ENCODE measurements at regions not wholly inside any gene's neighbourhood (a gene's known extent, or its start where the extent isn't known, plus 50 kb on each side); places are given as distances from the start of the nearest gene placed in this dataset.
"Not testable (repeated sequence)": the region's sequence is repeated elsewhere in the genome, so short reads cannot be mapped to it uniquely, and the experiment has no call there.

- DNase-seq (ENCODE audit: low read depth in 2 of 2) = no peak
Measured at GRCh38 chr5:109575506-109575905, 114.2 kb upstream of the MAN2A1 start.

- no peak for DNase-seq (ENCODE audit: low read depth in 2 of 2)
Measured at GRCh38 chr5:109574985-109575384, 114.7 kb upstream of the MAN2A1 start.

GRCh38 chr5:109573766-109574165, 116.0 kb upstream of the MAN2A1 start:
- no peak for DNase-seq (ENCODE audit: low read depth in 2 of 2)

GRCh38 chr5:109573256-109573655, 116.5 kb upstream of the MAN2A1 start:
- DNase-seq (ENCODE audit: low read depth in 2 of 2) = no peak

- DNase-seq (ENCODE audit: low read depth in 2 of 2) = no peak
Measured at GRCh38 chr5:109571785-109572184, 117.9 kb upstream of the MAN2A1 start.

- DNase-seq (ENCODE audit: low read depth in 2 of 2) = no peak
Measured at GRCh38 chr5:109570362-109570874, 119.3 kb upstream of the MAN2A1 start.

- DNase-seq (ENCODE audit: low read depth in 2 of 2) = no peak
Measured at GRCh38 chr5:109567374-109568044, 122.2 kb upstream of the MAN2A1 start.

- no peak for DNase-seq (ENCODE audit: low read depth in 2 of 2)
Measured at GRCh38 chr5:109566361-109566760, 123.4 kb upstream of the MAN2A1 start.

- no peak for DNase-seq (ENCODE audit: low read depth in 2 of 2)
Measured at GRCh38 chr5:109563739-109564138, 126.0 kb upstream of the MAN2A1 start.

- no peak for DNase-seq (ENCODE audit: low read depth in 2 of 2)
Measured at GRCh38 chr5:109563189-109563588, 126.5 kb upstream of the MAN2A1 start.

GRCh38 chr5:109562441-109562840, 127.3 kb upstream of the MAN2A1 start:
- no peak for DNase-seq (ENCODE audit: low read depth in 2 of 2)

- DNase-seq (ENCODE audit: low read depth in 2 of 2) = no peak
Measured at GRCh38 chr5:109561447-109561846, 128.3 kb upstream of the MAN2A1 start.

GRCh38 chr5:109560554-109560953, 129.2 kb upstream of the MAN2A1 start:
- DNase-seq (ENCODE audit: low read depth in 2 of 2) = no peak

GRCh38 chr5:109558952-109559351, 130.8 kb upstream of the MAN2A1 start:
- no peak for DNase-seq (ENCODE audit: low read depth in 2 of 2)

- DNase-seq (ENCODE audit: low read depth in 2 of 2) = no peak
Measured at GRCh38 chr5:109558364-109558763, 131.4 kb upstream of the MAN2A1 start.

GRCh38 chr5:109553846-109554245, 135.9 kb upstream of the MAN2A1 start:
- DNase-seq (ENCODE audit: low read depth in 2 of 2) = no peak

- DNase-seq (ENCODE audit: low read depth in 2 of 2) = not testable (repeated sequence)
Measured at GRCh38 chr5:109551234-109551633, 138.5 kb upstream of the MAN2A1 start.

- no peak for DNase-seq (ENCODE audit: low read depth in 2 of 2)
Measured at GRCh38 chr5:109550077-109550476, 139.7 kb upstream of the MAN2A1 start.

- no peak for DNase-seq (ENCODE audit: low read depth in 2 of 2)
Measured at GRCh38 chr5:109546461-109546860, 136.7 kb upstream of the PJA2 start.

GRCh38 chr5:109544873-109545272, 135.1 kb upstream of the PJA2 start:
- not testable (repeated sequence) for DNase-seq (ENCODE audit: low read depth in 2 of 2)

GRCh38 chr5:109538692-109539091, 128.9 kb upstream of the PJA2 start:
- DNase-seq (ENCODE audit: low read depth in 2 of 2) = not testable (repeated sequence)

GRCh38 chr5:109535090-109535489, 125.3 kb upstream of the PJA2 start:
- DNase-seq (ENCODE audit: low read depth in 2 of 2) = not testable (repeated sequence)

GRCh38 chr5:109533751-109534272, 124.0 kb upstream of the PJA2 start:
- no peak for DNase-seq (ENCODE audit: low read depth in 2 of 2)
